PC-3 (cell line): ENCODE measurements at regions not wholly inside any gene's neighbourhood (a gene's known extent, or its start where the extent isn't known, plus 50 kb on each side); places are given as distances from the start of the nearest gene placed in this dataset.

Source experiments
- ATAC-seq: fragments of 200-7000 bp; cut with Tn5 transposase; 2 replicates; pipeline ENCODE4 v1.9.1; 2020; ENCODE audit warnings: mild to moderate bottlenecking, moderate library complexity
- BruUV-seq: library from RNA; stranded (reverse); fragments of 400-500 nt; replicated peaks from 2 replicates; lab custom pipeline; 2021; lab: Mats Ljungman, UMichigan
- CTCF ChIA-PET: fragments of 300-600 bp; sonication (Branson Sonifier 250); formaldehyde crosslinking; loops from one replicate; lab custom pipeline; 2022; ENCODE audit warnings: antibody characterized with exemption; lab: Charles Lee
- POLR2A ChIA-PET: fragments of 300-600 bp; sonication (Branson Sonifier 250); formaldehyde crosslinking; loops from one replicate; lab custom pipeline; 2022; ENCODE audit warnings: antibody characterized with exemption; ENCODE audit not compliant: unreplicated experiment; lab: Charles Lee
- DNase-seq: peaks from one replicate; pipeline ENCODE4 v3.0.0-alpha.2; 2015
- H2AFZ ChIP-seq: fragments of 300-600 bp; sonication (generic); 2 replicates; pipeline ENCODE4 v1.6.0; 2016; ENCODE audit warnings: antibody characterized with exemption, low read length
- H3F3A ChIP-seq: fragments of 300-600 bp; sonication (generic); one replicate; pipeline ENCODE4 v1.6.0; 2017; ENCODE audit warnings: antibody characterized with exemption, low read length, control low read depth, mild to moderate bottlenecking; ENCODE audit not compliant: unreplicated experiment
- H3K27ac ChIP-seq: fragments of 300-600 bp; sonication (generic); 2 replicates; pipeline ENCODE4 v1.5.1; 2016; ENCODE audit warnings: mild to moderate bottlenecking, low read length
- H3K27me3 ChIP-seq: fragments of 300-600 bp; sonication (generic); 2 replicates; pipeline ENCODE4 v1.6.1; 2016; ENCODE audit warnings: low read length, mixed read lengths
- H3K36me3 ChIP-seq: fragments of 300-600 bp; sonication (generic); 2 replicates; pipeline ENCODE4 v1.6.1; 2016; ENCODE audit warnings: low read depth, mixed run types, low read length, mixed read lengths
- H3K4me1 ChIP-seq: fragments of 300-600 bp; sonication (generic); 2 replicates; pipeline ENCODE4 v1.5.1; 2016; ENCODE audit warnings: low read length; ENCODE audit not compliant: insufficient read depth
- H3K4me2 ChIP-seq: fragments of 300-600 bp; sonication (generic); 2 replicates; pipeline ENCODE4 v1.6.0; 2016; ENCODE audit warnings: low read length
- H3K4me3 ChIP-seq: fragments of 300-600 bp; sonication (generic); 2 replicates; pipeline ENCODE4 v1.5.1; 2016; ENCODE audit warnings: mild to moderate bottlenecking, low read length, mixed read lengths
- H3K79me2 ChIP-seq: fragments of 300-600 bp; sonication (generic); 2 replicates; pipeline ENCODE4 v1.6.1; 2017; ENCODE audit warnings: low read length, mixed read lengths
- H3K9ac ChIP-seq: fragments of 300-600 bp; sonication (generic); 2 replicates; pipeline ENCODE4 v1.6.0; 2016; ENCODE audit warnings: mild to moderate bottlenecking, low read length
- H3K9me2 ChIP-seq: fragments of 300-600 bp; sonication (generic); replicated peaks from 2 replicates; pipeline ENCODE4 v1.6.1; 2016; ENCODE audit warnings: mixed run types, low read length, mixed read lengths
- H3K9me3 ChIP-seq: fragments of 300-600 bp; sonication (generic); 2 replicates; pipeline ENCODE4 v1.6.1; 2016; ENCODE audit warnings: low read length, mixed read lengths
- H4K20me1 ChIP-seq: fragments of 300-600 bp; sonication (generic); 2 replicates; pipeline ENCODE4 v1.6.1; 2016; ENCODE audit warnings: low read length, mixed read lengths
- EZH2 ChIP-seq: fragments of 300-600 bp; sonication (generic); IDR thresholded peaks from one replicate; pipeline ENCODE4 v1.6.1; 2017; ENCODE audit warnings: antibody characterized with exemption, mild to moderate bottlenecking, low read length; ENCODE audit not compliant: unreplicated experiment
- intact Hi-C: fragments of 100-400 bp; cut with micrococcal nuclease; formaldehyde crosslinking; loops from 2 replicates; pipeline ENCODE4 v1.9.0; 2023
- TF ChIP-seq, protein P1 (sequence below): fragments of 300-600 bp; sonication (generic); conservative IDR thresholded peaks from 2 replicates; pipeline ENCODE4 v1.5.1; 2017; ENCODE audit warnings: antibody characterized with exemption, low read depth, mild to moderate bottlenecking, low read length

DNA sequence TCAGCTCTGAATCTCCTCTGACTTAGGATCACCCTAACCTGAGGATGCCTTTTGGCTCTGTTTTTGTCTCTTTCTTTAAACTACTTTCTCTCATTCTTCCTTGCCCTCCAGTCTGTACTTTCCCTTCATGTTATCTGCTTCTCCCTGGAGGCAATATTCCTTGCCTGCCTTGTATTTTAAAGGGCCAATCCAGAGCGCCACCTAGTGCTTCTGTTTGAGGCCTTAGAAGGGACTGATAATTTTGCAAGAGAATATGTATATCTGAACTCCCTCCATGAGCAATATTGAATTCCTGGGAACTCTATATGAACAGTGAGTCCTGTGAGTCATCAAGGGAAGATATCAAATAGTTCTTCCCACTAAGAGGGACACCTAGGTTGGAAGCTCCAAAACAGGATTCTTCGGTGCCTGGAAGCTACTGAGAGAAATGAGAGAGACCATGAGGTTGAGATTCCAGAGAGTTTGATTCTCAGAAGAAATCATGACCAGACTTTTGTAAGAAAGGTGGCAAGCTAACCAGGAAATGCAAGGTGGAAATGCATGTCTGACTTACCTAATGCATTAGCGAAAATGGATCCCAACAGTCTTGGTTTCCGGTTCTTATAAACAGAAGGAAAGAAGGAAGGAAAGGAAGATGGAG is 203.8 kb upstream of the CD96 start:
- no peak overlapping the region for H2AFZ ChIP-seq
- H3K4me3 ChIP-seq: no peak overlapping the region
- no peak for TF ChIP-seq EZH2
- TF ChIP-seq, protein P1, sequence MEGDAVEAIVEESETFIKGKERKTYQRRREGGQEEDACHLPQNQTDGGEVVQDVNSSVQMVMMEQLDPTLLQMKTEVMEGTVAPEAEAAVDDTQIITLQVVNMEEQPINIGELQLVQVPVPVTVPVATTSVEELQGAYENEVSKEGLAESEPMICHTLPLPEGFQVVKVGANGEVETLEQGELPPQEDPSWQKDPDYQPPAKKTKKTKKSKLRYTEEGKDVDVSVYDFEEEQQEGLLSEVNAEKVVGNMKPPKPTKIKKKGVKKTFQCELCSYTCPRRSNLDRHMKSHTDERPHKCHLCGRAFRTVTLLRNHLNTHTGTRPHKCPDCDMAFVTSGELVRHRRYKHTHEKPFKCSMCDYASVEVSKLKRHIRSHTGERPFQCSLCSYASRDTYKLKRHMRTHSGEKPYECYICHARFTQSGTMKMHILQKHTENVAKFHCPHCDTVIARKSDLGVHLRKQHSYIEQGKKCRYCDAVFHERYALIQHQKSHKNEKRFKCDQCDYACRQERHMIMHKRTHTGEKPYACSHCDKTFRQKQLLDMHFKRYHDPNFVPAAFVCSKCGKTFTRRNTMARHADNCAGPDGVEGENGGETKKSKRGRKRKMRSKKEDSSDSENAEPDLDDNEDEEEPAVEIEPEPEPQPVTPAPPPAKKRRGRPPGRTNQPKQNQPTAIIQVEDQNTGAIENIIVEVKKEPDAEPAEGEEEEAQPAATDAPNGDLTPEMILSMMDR: peak; percentile 98
- DNase-seq: peak; percentile 92
- no peaks in the 10 kb centered on the region for H3K36me3 ChIP-seq
- ChIA-PET CTCF (interaction anchor here (0.6 to 0.7 kb wide), 3 partner anchors 101 to 1895 kb away, joined by 3 read pairs; no protein-coding TSS in a partner anchor), POLR2A (no interaction called here)
- no peaks in the 10 kb centered on the region for H3F3A ChIP-seq
- H3K27me3 ChIP-seq: no peaks in the 10 kb centered on the region
- H4K20me1 ChIP-seq: no peaks in the 10 kb centered on the region
- no peaks in the 10 kb centered on the region for H3K9me3 ChIP-seq
- H3K9me2 ChIP-seq: no peaks in the 10 kb centered on the region
- H3K4me2 ChIP-seq: no peak overlapping the region
- H3K9ac ChIP-seq: no peak overlapping the region
- peak; percentile 89 for ATAC-seq
- H3K79me2 ChIP-seq: no peaks in the 10 kb centered on the region
- peaks cover 19% of the 10 kb centered on the region for H3K4me1 ChIP-seq
- H3K27ac ChIP-seq: no peak overlapping the region
- intact Hi-C loops: loop anchor here (1.0 to 10.0 kb wide), 7 partner anchors 61 to 1805 kb away; partner anchors contain the start of gene NECTIN3
- BruUV-seq: no TSS peak

DNA sequence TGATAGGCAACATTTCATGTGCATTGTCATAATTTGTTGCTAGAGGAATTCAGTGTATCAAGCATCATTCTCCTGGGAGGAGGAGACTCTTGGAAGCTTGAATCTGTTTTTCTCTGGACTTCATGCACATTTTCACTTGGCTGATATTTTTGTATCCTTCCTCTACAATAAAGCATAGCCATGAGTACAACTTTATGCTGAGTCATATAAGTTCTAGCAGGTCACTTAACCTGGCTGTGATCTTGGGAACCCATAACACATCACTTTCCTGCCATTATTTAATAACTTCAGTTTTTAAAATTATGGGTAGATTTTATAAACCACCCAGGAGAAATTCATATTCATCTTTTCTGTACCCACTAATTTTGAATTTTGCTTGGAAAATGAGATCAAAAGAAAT is 203.0 kb upstream of the CD96 start:
- ChIA-PET CTCF (no interaction called here), POLR2A (no interaction called here)
- no peaks in the 10 kb centered on the region for H3F3A ChIP-seq
- ATAC-seq: no peak
- H3K4me2 ChIP-seq: no peak overlapping the region
- H4K20me1 ChIP-seq: no peaks in the 10 kb centered on the region
- no peaks in the 10 kb centered on the region for H3K9me3 ChIP-seq
- no peak for DNase-seq
- H3K27me3 ChIP-seq: no peaks in the 10 kb centered on the region
- no peak overlapping the region for H2AFZ ChIP-seq
- no peaks in the 10 kb centered on the region for H3K79me2 ChIP-seq
- peaks cover 11% of the 10 kb centered on the region for H3K4me1 ChIP-seq
- H3K36me3 ChIP-seq: no peaks in the 10 kb centered on the region
- intact Hi-C loops: loop anchor here (2.0 to 10.0 kb wide), 4 partner anchors 127 to 1806 kb away; no protein-coding TSS in a partner anchor
- H3K9me2 ChIP-seq: no peaks in the 10 kb centered on the region
- H3K27ac ChIP-seq: no peak overlapping the region
- H3K9ac ChIP-seq: no peak overlapping the region
- H3K4me3 ChIP-seq: no peak overlapping the region
- no peak for TF ChIP-seq EZH2
- TF ChIP-seq, protein P1: no peak
- no TSS peak for BruUV-seq

DNA sequence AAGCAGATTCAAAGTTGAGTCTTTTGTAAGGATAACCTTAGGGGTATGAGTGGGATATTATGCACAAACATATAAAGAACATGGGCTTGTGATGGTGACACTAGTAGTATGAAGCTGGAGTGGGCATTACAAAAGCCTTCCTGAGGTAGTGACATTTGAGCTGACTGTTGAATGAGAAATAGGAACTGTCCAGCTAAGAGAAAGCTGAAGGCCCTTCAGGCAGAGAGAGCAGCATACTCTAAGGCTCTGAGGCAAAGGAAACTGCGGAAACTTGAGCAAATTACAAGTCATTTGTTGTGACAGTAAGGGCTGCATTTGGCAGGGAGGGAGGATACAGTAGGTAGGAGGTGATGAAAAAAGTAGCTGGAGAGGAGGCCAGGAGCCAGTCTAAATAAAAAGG is 190.7 kb upstream of the CD96 start:
- Histone ChIP-seq H3K9me3 (peaks cover 3% of the 10 kb centered on the region; the same call in 1 of the 2 replicates), H3K9ac (no peak overlapping the region), H4K20me1 (no peaks in the 10 kb centered on the region), H3K36me3 (no peaks in the 10 kb centered on the region), H3K4me3 (no peak overlapping the region), H3K79me2 (no peaks in the 10 kb centered on the region), H3K4me1 (no peaks in the 10 kb centered on the region), H3K4me2 (no peak overlapping the region), H3K27ac (no peak overlapping the region), H3F3A (no peaks in the 10 kb centered on the region), H3K27me3 (no peaks in the 10 kb centered on the region), H3K9me2 (no peaks in the 10 kb centered on the region), H2AFZ (no peak overlapping the region)
- POLR2A ChIA-PET: no interaction called here
- no TSS peak for BruUV-seq
- TF ChIP-seq, protein P1: no peak
- intact Hi-C loops: no loop called here
- CTCF ChIA-PET: no interaction called here
- DNase-seq (peak; percentile 29), ATAC-seq (no peak)
